Gastroesophageal sphincter (tissue), 3 donors: ENCODE measurements at regions not wholly inside any gene's neighbourhood (a gene's known extent, or its start where the extent isn't known, plus 50 kb on each side); places are given as distances from the start of the nearest gene placed in this dataset.

ENCODE experiments used
- EP300 ChIP-seq: sonication (generic); formaldehyde crosslinking; IDR thresholded peaks from one replicate; pipeline ENCODE4 v1.6.1; 2017; ENCODE audit warnings: antibody characterized with exemption, mild to moderate bottlenecking
- TF ChIP-seq, protein P1 (sequence below), 4 experiments: fragments of 200-600 bp in 2 of 4; fragments of 450-650 bp in 2 of 4; sonication (generic) in 1 of 4; IDR thresholded peaks; one replicate each; pipeline ENCODE4 v1.5.1; 2017 to 2019; ENCODE audit warnings: antibody characterized with exemption in 4 of 4, mild to moderate bottlenecking in 2 of 4, moderate library complexity in 2 of 4

DNA sequence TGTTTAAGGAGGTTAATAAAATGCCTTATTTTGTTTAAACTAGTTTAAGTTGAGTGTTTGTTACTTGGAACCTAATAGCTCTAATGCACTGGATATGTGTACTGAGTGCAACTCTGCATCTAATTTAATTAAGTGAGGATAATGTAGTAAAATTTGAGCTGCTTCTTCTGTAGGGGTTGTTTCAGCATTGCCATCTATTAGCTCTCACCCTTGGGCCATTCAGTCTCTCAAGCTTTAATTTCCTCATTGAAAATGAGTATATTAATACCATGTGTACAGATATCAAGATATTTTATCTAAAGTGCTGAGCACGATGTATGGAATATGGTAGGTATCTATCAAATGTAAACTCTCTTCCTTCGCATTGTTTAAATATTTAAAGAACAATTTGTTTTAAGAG is 375.7 kb upstream of the LRRC3B start:
- TF ChIP-seq, protein P1, sequence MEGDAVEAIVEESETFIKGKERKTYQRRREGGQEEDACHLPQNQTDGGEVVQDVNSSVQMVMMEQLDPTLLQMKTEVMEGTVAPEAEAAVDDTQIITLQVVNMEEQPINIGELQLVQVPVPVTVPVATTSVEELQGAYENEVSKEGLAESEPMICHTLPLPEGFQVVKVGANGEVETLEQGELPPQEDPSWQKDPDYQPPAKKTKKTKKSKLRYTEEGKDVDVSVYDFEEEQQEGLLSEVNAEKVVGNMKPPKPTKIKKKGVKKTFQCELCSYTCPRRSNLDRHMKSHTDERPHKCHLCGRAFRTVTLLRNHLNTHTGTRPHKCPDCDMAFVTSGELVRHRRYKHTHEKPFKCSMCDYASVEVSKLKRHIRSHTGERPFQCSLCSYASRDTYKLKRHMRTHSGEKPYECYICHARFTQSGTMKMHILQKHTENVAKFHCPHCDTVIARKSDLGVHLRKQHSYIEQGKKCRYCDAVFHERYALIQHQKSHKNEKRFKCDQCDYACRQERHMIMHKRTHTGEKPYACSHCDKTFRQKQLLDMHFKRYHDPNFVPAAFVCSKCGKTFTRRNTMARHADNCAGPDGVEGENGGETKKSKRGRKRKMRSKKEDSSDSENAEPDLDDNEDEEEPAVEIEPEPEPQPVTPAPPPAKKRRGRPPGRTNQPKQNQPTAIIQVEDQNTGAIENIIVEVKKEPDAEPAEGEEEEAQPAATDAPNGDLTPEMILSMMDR (IDR thresholded peaks at IDR 0.05): no peak
- no peak for TF ChIP-seq EP300
